ENCODE measurements at regions not wholly inside any gene's neighbourhood (a gene's known extent, or its start where the extent isn't known, plus 50 kb on each side); places are given as distances from the start of the nearest gene placed in this dataset.

GRCh38 chr18:55657572-55658331 lies 69.8 kb upstream of the TCF4 start:
- TF ChIP-seq SMC3 (IDR thresholded peaks at IDR 0.05) (no peak), HDAC2 (IDR thresholded peaks at IDR 0.05) (no peak), RARB (CRISPR knock-in tag; IDR thresholded peaks at IDR 0.05) (no peak), NR3C1 (IDR thresholded peaks at IDR 0.05) (no peak)
- TF ChIP-seq, protein P1, sequence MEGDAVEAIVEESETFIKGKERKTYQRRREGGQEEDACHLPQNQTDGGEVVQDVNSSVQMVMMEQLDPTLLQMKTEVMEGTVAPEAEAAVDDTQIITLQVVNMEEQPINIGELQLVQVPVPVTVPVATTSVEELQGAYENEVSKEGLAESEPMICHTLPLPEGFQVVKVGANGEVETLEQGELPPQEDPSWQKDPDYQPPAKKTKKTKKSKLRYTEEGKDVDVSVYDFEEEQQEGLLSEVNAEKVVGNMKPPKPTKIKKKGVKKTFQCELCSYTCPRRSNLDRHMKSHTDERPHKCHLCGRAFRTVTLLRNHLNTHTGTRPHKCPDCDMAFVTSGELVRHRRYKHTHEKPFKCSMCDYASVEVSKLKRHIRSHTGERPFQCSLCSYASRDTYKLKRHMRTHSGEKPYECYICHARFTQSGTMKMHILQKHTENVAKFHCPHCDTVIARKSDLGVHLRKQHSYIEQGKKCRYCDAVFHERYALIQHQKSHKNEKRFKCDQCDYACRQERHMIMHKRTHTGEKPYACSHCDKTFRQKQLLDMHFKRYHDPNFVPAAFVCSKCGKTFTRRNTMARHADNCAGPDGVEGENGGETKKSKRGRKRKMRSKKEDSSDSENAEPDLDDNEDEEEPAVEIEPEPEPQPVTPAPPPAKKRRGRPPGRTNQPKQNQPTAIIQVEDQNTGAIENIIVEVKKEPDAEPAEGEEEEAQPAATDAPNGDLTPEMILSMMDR (IDR thresholded peaks at IDR 0.05) = no peak
